ENCODE measurements at regions not wholly inside any gene's neighbourhood (a gene's known extent, or its start where the extent isn't known, plus 50 kb on each side); places are given as distances from the start of the nearest gene placed in this dataset.

DNA sequence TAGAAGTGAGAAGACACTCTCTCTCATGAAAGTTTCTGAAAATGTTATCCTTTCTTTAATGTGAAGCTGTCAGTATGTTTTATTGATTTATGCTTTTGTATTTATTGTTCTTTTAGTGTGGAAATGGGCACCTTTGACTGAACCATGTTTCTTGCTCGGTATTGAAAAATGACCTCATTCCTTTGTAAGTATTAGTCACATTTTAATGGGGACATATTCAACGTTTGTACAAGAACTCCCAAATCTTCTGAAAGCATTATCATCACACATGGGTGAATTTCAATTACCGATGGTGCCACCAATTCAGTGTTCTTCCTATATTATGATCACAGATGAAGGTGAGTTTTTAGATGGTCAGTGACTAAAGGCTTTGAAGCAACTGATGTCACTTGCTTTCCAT lies 371.8 kb upstream of the GCFC2 start:
- TF ChIP-seq POLR2A (IDR thresholded peaks at IDR 0.05), result no peak
- TF ChIP-seq, protein P1, sequence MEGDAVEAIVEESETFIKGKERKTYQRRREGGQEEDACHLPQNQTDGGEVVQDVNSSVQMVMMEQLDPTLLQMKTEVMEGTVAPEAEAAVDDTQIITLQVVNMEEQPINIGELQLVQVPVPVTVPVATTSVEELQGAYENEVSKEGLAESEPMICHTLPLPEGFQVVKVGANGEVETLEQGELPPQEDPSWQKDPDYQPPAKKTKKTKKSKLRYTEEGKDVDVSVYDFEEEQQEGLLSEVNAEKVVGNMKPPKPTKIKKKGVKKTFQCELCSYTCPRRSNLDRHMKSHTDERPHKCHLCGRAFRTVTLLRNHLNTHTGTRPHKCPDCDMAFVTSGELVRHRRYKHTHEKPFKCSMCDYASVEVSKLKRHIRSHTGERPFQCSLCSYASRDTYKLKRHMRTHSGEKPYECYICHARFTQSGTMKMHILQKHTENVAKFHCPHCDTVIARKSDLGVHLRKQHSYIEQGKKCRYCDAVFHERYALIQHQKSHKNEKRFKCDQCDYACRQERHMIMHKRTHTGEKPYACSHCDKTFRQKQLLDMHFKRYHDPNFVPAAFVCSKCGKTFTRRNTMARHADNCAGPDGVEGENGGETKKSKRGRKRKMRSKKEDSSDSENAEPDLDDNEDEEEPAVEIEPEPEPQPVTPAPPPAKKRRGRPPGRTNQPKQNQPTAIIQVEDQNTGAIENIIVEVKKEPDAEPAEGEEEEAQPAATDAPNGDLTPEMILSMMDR (IDR thresholded peaks at IDR 0.05), result no peak
